HPDE6-E6E7 (cell line): ENCODE measurements at regions not wholly inside any gene's neighbourhood (a gene's known extent, or its start where the extent isn't known, plus 50 kb on each side); places are given as distances from the start of the nearest gene placed in this dataset.
"Not testable (repeated sequence)": the region's sequence is repeated elsewhere in the genome, so short reads cannot be mapped to it uniquely, and the experiment has no call there.

Experiments used
- DNase-seq: peaks from one replicate; pipeline ENCODE4 v3.0.0; 2011; ENCODE audit warnings: missing footprints; ENCODE audit errors: extremely low spot score

DNA sequence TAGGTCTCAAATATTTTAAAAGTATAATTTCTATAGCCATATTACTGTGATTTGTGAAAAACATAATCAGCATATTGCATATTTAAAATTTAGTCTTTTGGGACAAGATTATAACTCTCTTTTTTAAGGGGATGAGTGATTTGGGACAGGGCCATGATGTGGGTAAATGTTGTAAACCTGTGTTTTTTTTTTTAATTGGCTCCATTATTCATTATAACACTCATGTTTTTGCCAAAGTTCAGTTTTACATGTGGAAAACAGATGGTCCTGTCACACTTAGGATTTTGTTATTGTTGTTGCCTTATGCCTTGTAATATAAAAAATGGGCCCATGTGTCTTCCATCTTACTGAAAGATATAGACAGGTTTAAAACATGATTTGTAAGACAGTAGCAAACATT, 1413.5 kb upstream of the RAG2 start:
- no peak for DNase-seq

DNA sequence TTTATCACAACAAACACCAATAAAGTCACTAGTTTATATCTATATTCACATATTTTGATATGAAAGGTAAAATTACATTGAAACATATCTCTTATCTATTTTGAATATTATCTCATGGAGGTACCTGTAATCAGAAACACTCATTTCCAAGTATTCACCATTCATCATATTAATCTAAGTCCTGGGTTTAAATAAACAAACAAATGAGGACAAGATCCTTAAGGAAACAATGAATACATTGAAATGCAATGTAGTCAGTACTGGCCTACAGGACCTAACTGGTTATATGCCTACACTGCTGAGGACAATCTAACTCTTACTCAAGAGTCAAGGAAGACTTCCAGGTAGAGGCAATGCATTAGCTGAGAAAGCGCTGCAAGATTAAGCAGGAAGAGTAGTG, 1411.9 kb upstream of the RAG2 start:
- no peak for DNase-seq

DNA sequence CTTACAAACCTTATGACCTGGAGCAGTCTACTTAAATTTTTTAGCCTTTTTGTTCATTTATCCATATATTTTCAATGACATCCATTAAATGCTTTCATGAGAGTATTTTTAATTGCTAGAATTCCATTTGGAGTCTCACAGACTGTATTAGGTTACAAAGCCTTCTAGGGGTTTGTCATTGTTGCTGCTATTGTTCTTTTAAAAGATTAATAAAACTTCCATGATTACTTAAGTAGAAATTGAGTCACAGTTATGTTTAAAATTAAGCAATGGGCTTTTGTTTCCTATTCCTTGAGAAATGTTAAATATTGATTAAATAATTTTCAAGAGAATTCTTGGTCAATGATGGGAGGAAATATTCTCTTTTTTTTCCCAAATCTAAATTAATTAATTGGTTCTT, 1408.4 kb upstream of the RAG2 start:
- no peak for DNase-seq

DNA sequence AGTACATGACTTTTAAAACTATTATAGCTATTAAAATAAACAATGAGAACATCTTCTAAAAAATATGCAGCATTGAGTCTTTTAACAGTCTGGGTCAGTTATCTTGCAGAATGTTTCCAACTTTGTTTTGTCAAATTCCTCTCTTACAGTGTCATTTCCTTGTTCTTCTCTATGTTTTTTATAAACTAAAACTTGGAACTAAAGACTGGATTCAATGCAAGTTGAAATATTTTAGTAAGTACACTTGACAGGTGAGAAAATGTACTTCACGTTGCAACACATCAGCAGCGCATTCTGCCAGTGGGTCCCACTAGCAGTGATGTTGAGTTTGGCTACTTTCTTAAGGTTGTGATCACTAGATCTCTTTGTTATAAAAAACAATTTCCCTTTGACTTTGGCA, 1407.6 kb upstream of the RAG2 start:
- no peak for DNase-seq

DNA sequence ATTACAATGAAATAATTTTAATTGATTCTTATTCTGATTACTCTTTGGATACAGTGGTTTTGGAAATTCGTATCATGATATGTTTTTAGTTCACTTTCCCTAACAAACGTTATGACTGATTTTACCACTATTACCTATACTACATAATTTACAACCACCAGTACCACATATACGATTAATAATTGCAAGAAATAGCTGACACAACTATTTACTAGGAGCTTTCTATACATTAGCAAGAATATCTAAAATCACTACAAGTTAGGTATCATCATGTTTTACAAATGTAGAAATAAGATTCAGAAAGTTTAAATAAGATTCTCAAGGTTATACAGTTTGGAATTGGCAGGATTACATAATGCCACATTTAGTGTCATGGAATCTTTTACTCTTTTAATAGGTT, 1401.1 kb upstream of the RAG2 start:
- no peak for DNase-seq

DNA sequence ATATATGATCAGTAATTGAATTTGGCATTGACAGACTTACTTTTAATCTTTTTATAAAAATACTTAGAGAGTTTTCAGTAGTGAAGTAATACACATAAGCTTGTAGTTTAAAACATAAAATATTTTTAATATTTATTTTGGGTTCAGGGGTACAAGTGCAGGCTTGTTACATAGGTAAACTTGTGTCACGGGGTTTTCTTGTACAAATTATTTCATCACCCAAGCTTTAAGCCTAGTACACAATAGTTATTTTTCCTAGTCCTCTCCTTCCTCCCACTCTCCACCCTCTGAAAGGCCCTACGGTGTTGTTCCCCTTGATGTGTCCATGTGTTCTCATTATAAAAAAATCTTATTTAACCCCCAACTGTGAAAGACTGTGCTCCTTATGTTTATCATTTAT, 1397.8 kb upstream of the RAG2 start:
- DNase-seq = no peak

DNA sequence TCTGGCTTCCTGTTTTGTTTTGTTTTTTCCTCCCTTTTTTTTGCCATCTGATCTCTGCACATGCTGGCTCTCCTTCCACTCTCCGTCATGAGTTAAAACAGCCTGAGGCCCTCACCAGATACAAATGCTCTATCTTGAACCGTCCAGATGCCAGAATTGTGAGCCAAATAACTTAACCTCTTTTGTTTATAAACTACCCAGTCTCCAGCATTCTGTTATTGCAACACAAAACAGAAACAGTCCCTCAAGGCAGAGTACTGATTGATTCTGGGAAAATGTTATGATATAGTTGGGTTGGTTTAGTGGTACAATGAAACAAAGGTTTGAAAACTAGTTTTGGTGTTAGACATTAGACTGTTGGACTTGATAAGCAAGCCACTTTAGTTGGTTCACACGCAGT, 1390.0 kb upstream of the RAG2 start:
- DNase-seq = no peak

DNA sequence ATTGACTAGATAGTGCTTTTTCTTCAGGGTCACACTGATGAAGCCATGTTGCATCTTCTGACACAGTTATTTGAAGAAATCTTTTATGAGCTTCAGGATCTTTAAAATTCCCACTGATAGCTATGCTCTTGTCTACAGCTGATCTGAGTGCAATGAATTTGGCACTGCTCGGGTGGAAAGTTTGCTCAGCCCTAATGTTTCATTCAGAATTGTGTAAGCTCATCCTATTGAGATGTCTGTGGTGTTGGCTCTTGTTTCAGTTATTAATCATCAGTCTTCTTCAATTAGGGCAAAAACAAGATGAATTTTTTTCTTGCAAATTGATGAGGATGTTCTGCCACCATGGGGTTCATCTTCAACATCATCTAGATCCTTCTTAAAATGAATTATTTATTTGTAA, 1387.0 kb upstream of the RAG2 start:
- no peak for DNase-seq

DNA sequence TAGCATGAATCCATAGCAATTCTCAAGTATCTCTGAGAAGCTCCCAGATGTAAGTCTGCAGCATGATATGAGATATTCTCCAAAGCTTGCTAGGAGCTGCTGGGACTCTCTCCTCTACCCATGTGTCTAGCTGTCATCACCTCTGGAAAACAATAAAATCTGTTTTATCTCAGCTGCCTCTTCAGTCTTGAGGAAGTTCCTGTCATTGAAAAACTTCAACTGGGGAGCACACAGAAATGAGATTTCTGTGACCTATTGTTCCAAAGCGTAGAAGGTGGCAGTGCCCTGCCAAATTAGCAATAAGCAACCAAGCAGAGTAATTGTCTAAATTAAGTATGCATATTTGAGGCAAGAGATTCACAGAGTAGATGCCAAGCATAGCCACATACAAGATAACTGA, 1380.6 kb upstream of the RAG2 start:
- DNase-seq = no peak

DNA sequence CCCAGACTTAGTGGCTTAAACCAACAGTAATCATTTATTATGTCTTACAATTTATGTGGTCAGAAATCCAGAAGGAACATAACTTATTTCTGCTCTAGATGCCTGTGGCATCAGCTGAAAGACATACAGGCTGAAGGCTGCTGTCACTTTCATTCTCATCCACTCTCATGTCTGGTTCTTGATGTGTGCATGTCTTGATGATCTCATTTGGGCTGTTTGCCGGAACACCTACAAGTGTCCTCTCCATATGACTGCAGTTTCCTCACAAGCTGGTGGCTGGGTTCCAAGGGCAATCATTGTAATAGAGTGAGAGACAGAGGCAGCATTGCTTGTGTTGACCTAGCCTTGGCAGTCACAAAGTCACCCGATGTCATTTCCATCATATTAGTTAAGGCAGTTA, 1375.9 kb upstream of the RAG2 start:
- DNase-seq = no peak

DNA sequence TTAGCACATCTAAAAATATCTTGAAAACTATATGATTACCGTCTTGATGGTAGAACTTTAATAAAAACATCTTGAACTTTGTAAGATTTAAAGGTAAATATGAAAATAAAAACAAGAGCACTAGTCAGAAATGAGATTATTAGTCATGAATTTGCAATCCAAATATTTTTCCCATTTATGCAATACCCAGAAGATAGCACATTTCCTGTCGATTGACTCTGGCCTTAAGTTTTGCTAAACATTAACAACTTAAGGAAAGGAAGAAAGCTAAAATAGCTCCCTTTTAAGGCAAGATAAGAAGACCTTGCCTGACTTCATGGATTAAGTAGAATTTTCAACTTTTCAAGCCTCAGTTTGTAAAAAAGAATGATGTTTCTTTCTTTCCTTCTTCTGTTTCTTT, 1374.7 kb upstream of the RAG2 start:
- DNase-seq = no peak

DNA sequence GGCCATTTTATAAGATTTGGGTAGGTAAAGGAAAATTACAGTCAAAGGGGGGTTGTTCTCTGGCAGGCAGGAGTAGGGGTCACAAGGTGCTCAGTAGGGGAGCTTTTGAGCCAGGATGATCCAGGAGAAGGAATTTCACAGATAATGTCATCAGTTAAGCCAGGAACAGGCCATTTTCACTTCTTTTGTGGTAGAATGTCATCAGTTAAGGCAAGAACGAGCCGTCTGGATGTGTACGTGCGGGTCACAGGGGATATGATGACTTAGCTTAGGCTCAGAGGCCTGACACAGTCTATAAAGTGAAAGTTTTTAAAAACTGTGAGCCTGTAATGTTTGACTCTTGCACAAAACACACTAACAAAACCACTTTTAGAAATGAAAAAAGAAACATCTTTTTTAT, 1371.3 kb upstream of the RAG2 start:
- DNase-seq = not testable (repeated sequence)

DNA sequence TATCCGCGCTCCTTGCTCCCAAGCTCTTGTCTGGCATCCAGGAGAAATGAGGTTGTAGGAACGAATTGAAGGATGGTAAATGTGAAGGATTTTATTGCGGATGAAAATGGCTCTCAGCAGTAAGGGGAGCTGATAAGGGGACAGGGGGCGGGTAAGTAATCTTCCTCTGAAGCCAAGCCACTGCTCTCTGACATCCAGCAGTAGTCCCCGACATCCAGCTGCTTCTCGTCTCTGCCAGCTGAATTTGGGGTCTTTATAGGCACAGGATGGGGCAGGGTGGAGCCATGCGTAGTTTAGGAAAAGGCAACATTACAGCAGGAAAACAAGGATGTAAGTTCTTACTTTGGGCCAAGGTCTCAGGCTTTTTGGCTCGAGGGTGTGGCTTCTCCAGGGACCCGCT, 1370.1 kb upstream of the RAG2 start:
- DNase-seq = no peak

DNA sequence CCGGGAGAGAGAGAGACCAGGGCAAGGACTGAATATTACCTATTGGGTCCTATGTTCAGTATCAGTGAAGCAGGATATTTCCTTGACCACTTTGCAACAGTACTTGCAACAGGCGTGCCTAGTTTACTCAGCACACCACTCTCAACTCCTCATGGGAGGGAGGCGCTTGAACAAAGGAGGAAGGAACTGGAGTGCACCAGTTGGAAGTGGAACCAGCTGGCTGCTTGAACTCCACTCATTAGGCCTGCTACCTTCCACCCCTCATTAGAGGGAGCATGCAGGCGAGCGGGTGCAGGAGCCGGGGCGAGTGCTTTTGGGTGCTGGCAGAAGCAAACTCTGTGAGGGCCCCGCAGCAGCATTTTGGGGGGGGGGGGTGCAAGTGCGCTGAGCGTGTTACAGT, 1369.6 kb upstream of the RAG2 start:
- DNase-seq = no peak

DNA sequence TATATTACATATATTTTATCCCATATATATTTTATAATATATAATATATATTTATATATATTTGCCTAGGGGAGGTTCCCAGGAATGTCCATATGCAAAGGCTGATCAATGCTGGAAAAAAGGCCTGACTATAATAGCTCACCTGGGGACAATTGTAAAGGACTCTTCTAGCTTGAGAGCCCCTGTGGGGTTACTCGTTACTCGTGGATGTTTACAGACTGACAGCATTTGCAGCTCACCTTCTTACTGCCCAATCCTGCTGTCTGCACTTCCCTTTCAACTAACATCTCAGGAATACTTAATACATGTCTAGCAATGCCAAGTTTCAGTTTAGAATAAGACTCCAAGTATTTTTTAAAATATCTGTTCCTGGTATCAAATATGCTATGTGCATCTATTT, 1365.4 kb upstream of the RAG2 start:
- no peak for DNase-seq

DNA sequence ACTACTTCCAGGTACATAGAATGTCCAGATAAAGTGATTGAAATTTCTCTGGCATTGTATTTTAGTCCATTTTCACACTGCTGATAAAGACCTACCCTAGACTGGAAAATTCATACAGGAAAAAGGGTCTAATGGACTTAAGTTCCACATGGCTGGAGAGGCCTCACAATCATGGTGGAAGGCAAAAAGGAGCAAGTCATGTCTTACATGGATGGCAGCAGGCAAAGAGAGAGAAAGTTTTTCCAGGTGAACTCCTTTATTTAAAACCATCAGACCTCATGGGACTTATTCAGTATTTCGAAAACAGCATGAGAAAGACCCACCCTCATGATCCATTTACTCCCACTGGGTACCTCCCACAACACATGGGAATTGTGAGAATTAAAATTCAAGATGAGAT, 1359.7 kb upstream of the RAG2 start:
- no peak for DNase-seq

DNA sequence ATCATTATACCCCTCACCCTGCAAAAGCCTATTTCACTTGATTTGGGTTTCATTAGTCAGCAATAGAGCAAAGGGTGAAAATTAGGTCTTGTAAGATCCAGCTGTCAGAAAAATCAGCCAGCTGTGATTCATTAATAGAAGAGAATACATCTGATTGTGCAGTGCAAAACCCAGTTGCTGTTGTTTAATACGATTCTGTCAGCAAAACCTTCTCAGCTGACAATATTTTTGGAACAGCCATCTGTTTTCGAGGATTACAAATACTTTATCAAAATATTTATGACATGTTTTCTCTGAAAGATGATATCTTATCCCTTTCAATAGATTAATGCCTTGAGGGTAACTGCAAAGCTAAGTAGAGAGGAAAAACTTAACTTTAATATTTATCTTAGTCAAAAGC, 1354.0 kb upstream of the RAG2 start:
- no peak for DNase-seq

DNA sequence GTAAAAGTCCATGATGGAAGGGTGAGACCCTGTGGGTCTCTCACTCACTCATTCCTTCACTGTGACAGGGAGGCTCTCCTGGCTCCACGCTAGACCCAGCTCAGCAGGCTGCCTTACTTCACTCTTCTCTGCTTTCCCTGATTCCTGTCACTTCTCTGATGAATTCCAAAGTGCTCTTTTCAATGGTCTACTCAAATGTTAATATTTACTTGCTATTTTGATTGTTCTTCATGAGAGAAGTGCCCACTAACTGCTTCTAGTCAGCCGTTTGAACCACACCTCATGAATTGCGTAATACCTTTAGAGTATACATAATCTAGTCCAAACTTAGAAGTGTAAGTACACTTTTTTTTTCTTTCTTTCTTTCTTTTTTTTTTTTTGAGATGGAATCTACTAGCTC, 1350.2 kb upstream of the RAG2 start:
- no peak for DNase-seq

DNA sequence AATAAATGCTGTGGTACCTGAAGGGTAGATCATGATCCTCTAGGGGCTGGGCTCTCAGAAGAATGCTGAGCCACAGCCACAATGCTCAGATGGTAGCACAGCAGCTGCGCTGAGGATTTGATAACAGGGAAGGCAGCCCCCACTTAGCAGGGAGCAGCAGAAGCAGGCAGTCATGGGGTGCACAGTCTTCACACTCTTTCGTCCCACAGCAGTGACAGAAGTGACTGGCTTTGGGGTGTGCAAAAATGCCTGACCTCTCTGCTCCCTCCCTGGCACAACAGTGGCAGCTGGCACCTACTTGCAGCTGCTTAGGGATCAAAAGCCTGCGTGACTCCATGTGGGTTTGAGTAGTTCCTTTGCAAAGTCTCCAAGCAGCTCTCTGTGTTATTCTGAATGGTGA, 1349.8 kb upstream of the RAG2 start:
- no peak for DNase-seq

DNA sequence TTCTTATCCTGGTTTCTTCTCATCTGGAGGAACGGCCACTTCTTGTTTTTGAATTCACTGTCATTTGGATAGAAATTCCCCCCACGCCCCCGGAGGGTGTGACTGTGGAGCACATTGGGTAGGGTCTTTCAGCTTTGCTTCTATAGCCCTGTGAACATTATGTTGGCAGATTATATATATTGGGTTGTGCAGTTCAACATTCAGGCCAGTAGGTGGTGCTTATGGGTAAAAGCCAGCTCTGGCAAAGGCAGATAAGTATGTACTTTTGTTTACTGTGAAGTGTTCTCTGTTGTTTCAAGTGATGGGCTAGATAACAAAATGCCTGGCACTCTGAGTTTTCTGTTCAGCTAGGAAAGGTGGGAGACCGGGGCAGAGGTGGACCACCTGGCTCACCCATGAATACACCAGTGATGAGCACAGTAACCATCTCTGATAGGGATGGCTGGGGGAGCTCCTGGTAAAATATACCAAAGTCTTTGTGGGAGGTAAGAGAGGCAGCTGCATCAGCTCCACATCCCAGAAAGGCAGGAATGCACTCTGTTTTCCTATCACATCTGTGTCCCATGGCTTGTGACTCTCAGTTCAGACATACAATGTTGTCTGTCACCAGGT, 1348.2 kb upstream of the RAG2 start:
- no peak for DNase-seq

DNA sequence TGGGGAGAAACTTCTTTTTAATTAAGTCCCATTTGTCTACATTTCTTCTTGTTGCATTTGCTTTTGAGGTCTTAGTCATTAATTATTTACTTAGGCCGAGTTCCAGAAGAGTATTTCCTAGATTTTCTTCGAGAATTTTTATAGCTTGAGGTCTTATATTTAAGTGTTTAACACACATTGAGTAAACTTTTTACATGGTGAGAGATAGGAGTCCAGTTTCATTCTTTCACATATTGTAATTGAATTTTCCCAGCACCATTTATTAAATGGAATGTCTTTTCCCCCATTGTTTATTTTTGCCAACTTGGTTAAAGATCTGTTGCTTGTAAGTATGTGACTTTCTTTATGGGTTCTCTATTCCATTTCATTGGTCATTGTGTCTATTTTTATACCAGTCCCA, 1344.0 kb upstream of the RAG2 start:
- DNase-seq = no peak

DNA sequence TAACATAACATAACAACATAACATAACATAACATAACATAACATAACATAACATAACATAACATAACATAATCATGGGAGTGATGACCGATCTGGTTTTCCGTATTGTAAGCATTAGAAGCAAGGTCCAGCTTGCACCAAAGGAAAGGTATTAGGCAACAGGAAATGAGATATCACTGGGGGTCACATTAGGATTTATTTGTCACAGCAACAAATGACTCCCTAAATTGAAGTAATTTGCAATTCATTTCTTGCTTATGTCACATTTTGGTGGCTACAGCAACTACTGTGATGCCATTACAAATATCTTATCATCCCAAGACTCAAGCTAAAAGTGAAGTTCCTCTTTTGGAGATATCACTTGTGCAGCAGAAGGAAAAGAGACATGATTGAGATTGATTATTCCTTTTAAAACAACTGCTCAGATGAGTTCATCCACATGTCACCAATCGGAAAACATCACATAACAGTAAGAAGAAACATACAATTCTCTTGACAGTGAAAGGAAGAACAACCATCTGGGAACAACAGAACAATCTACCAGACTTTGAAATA, 1331.1 kb upstream of the RAG2 start:
- DNase-seq = no peak

DNA sequence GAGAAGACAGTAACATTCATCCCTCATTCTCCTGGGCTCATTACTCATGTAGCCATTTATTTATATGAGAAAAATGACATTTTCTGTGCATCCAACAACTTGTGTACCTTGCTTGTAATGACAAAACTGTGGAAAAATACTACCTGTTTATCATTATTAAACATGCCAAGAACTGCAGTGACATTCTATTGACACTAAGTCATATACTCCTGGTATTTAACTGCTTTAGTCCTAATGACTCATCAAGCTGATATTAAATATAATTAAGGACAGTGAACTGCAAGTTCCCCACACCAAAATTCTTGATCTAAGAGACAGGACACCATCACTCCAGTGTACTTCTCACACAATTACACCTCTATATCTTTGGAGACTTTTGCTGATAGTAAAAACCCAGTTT, 1328.7 kb upstream of the RAG2 start:
- DNase-seq = no peak

DNA sequence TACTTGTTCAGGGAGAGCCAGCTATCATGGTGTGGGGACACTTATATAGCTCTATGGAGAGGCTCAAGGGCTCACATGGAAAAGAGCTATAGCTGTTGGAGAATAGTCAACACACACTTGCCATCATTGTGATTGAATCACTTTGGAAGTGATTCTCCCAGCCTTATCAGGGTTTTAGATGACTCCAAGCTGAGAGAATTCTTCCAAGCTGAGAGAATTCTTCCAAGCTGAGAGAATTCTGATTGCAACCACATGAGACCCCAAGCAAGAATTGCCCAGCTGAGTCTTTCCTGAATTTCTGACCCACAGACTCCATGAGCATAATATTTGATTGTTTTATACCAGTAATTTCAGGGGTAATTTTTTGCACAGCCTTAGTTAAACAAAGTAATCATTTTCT, 1318.3 kb upstream of the RAG2 start:
- DNase-seq = no peak
